Gastrocnemius medialis (tissue), 4 donors: ENCODE measurements at regions not wholly inside any gene's neighbourhood (a gene's known extent, or its start where the extent isn't known, plus 50 kb on each side); places are given as distances from the start of the nearest gene placed in this dataset.
A peak's percentile ranks its signal among the peaks of the same experiment; 100 is the strongest.

Experiments used
- ATAC-seq, 2 donors: fragments of 150-250 bp; one replicate each; pipeline ENCODE4 v1.9.1; 2016
- DNase-seq, 2 donors: peaks; one replicate each; pipeline ENCODE4 v3.0.0-alpha.2; 2019
- H3K27ac ChIP-seq, 4 donors: fragments of 200-600 bp; sonication (generic); 1 replicate in 1 of 4; 2 replicates in 3 of 4; pipeline ENCODE4 v1.5.1; 2016 to 2018; ENCODE audit warnings: mild to moderate bottlenecking in 2 of 4, moderate library complexity in 1 of 4
- H3K27me3 ChIP-seq, 3 donors: fragments of 200-600 bp; sonication (generic) in 2 of 3; 1 replicate in 1 of 3; 2 replicates in 2 of 3; pipeline versions ENCODE4 v1.5.1 to v1.6.0; 2016 to 2019; ENCODE audit warnings: mild to moderate bottlenecking in 1 of 3, moderate library complexity in 1 of 3
- H3K36me3 ChIP-seq, 2 donors: fragments of 200-600 bp; sonication (generic) in 1 of 2; one replicate each; pipeline ENCODE4 v1.5.1; 2017 to 2018
- H3K4me1 ChIP-seq, 2 donors: fragments of 200-600 bp; sonication (generic) in 1 of 2; one replicate each; pipeline ENCODE4 v1.5.1; 2016 to 2017; ENCODE audit warnings: mild to moderate bottlenecking in 2 of 2
- H3K4me3 ChIP-seq, 4 donors: fragments of 200-600 bp; sonication (generic) in 3 of 4; 1 replicate in 1 of 4; 2 replicates in 3 of 4; pipeline ENCODE4 v1.5.1; 2016 to 2019; ENCODE audit warnings: mild to moderate bottlenecking in 2 of 4
- H3K9me3 ChIP-seq, 3 donors: fragments of 200-600 bp; sonication (generic) in 2 of 3; 1 replicate in 1 of 3; 2 replicates in 2 of 3; pipeline ENCODE4 v1.5.1; 2016 to 2019
- CTCF ChIP-seq, 5 experiments: fragments of 450-650 bp in 3 of 5; fragments of 200-600 bp in 2 of 5; sonication (generic) in 2 of 5; IDR thresholded peaks in 4 of 5; conservative IDR thresholded peaks in 1 of 5; 1 replicate in 4 of 5; 2 replicates in 1 of 5; pipeline ENCODE4 v1.5.1; 2016 to 2019; ENCODE audit warnings: antibody characterized with exemption in 5 of 5, mild to moderate bottlenecking in 3 of 5, moderate library complexity in 3 of 5
- POLR2A ChIP-seq, 2 donors: fragments of 450-650 bp; IDR thresholded peaks; one replicate each; pipeline ENCODE4 v1.6.1; 2017; ENCODE audit warnings: antibody characterized with exemption in 2 of 2, mild to moderate bottlenecking in 2 of 2, moderate library complexity in 2 of 2
- in situ Hi-C, 4 donors: fragments of 200-750 bp; cut with MboI; loops; one replicate each; pipeline versions ENCODE4 v1.15.0 to v1.8.0; 2017; ENCODE audit warnings: low sequenced_read_pairs in 4 of 4
- intact Hi-C: fragments of 100-400 bp; cut with DNase I; formaldehyde crosslinking; loops from one replicate; pipeline ENCODE4 v1.15.1; 2023; ENCODE audit warnings: low total_unique reads

GRCh38 chr7:33744293-33745075 is 160.9 kb upstream of the BMPER start:
- Histone ChIP-seq H3K36me3 (no peaks in the 10 kb centered on the region), H3K27me3 (no peaks in the 10 kb centered on the region), H3K4me1 (peaks cover 10 to 16% of the 10 kb centered on the region in 2 donors), H3K9me3 (no peaks in the 10 kb centered on the region), H3K4me3 (no peak overlapping the region), H3K27ac (peak overlapping the region in 2 of 4 donors; percentile 63 to 67)
- no peak for ATAC-seq
- intact Hi-C loops: loop anchor here (10.0 kb wide), 2 partner anchors 290 to 320 kb away; no protein-coding TSS in a partner anchor
- in situ Hi-C loops: no loop called here
- TF ChIP-seq POLR2A (IDR thresholded peaks at IDR 0.05) (no peak), CTCF (IDR thresholded peaks at IDR 0.05 in 4 of 5, conservative IDR thresholded peaks at IDR 0.05 in 1 of 5) (peak in 3 of 5 experiments; percentile 27 to 47 (median 33))
- no peak for DNase-seq

- ATAC-seq: no peak
Measured at GRCh38 chr7:33745934-33746333, 159.4 kb upstream of the BMPER start.

GRCh38 chr7:33748793-33749192 is 156.5 kb upstream of the BMPER start:
- DNase-seq (peak; percentile 20 to 39), ATAC-seq (peak in 1 of 2 donors; percentile 58)
- H3K27ac ChIP-seq: no peak overlapping the region
- H3K4me1 ChIP-seq: peaks cover 6 to 7% of the 10 kb centered on the region in 2 donors
- TF ChIP-seq CTCF (IDR thresholded peaks at IDR 0.05 in 4 of 5, conservative IDR thresholded peaks at IDR 0.05 in 1 of 5) (no peak), POLR2A (IDR thresholded peaks at IDR 0.05) (no peak)
- H3K36me3 ChIP-seq: no peaks in the 10 kb centered on the region
- no peaks in the 10 kb centered on the region for H3K9me3 ChIP-seq
- H3K27me3 ChIP-seq: no peaks in the 10 kb centered on the region
- no peak overlapping the region for H3K4me3 ChIP-seq
- in situ Hi-C loops: no loop called here
- intact Hi-C loops: loop anchor here (10.0 kb wide), 2 partner anchors 294 to 324 kb away; no protein-coding TSS in a partner anchor

More at GRCh38 chr7:33745934-33746333, 159.4 kb upstream of the BMPER start:
- H3K4me3 ChIP-seq: no peak overlapping the region
- TF ChIP-seq POLR2A (IDR thresholded peaks at IDR 0.05): no peak
- TF ChIP-seq CTCF (IDR thresholded peaks at IDR 0.05 in 4 of 5, conservative IDR thresholded peaks at IDR 0.05 in 1 of 5): no peak
- in situ Hi-C loops: no loop called here
- DNase-seq: no peak
- H3K27me3 ChIP-seq: no peaks in the 10 kb centered on the region
- H3K9me3 ChIP-seq: no peaks in the 10 kb centered on the region
- no peak overlapping the region for H3K27ac ChIP-seq
- H3K36me3 ChIP-seq: no peaks in the 10 kb centered on the region
- H3K4me1 ChIP-seq: peaks cover 10 to 16% of the 10 kb centered on the region in 2 donors
- intact Hi-C loops: loop anchor here (10.0 kb wide), 2 partner anchors 291 to 321 kb away; no protein-coding TSS in a partner anchor

- Histone ChIP-seq H3K4me1 (peaks cover 5 to 8% of the 10 kb centered on the region in 2 donors), H3K27ac (no peak overlapping the region), H3K27me3 (no peaks in the 10 kb centered on the region), H3K36me3 (no peaks in the 10 kb centered on the region), H3K9me3 (no peaks in the 10 kb centered on the region), H3K4me3 (no peak overlapping the region)
- TF ChIP-seq POLR2A (IDR thresholded peaks at IDR 0.05): no peak
- TF ChIP-seq CTCF (IDR thresholded peaks at IDR 0.05 in 4 of 5, conservative IDR thresholded peaks at IDR 0.05 in 1 of 5): no peak
- no peak for DNase-seq
- ATAC-seq: no peak
- in situ Hi-C loops: loop anchor here in 1 of 4 donors (10.0 kb wide), 1 partner anchor 145 kb away; no protein-coding TSS in a partner anchor
- intact Hi-C loops: no loop called here
Measured at GRCh38 chr7:33750177-33750576, 155.2 kb upstream of the BMPER start.
